ENCODE measurements at regions not wholly inside any gene's neighbourhood (a gene's known extent, or its start where the extent isn't known, plus 50 kb on each side); places are given as distances from the start of the nearest gene placed in this dataset.

GRCh38 chr11:70854201-70854600 lies 398.2 kb downstream of the SHANK2 start:
- no peak for TF ChIP-seq CTCF (IDR thresholded peaks at IDR 0.05; ENCODE audit: low read depth, low read length)
- Histone ChIP-seq H3K27me3 (no peaks in the 10 kb centered on the region), H3K9me3 (no peaks in the 10 kb centered on the region; the same call in 1 of the 2 replicates), H3K4me3 (ENCODE audit: low read depth, low read length) (no peak overlapping the region), H3K36me3 (no peaks in the 10 kb centered on the region), H3K4me1 (peaks cover 15% of the 10 kb centered on the region)
- DNase-seq, result no peak

GRCh38 chr11:70854901-70855556 lies 397.3 kb downstream of the SHANK2 start:
- H3K27me3 ChIP-seq, result no peaks in the 10 kb centered on the region; the same call in 1 of the 2 replicates
- no peaks in the 10 kb centered on the region for H3K36me3 ChIP-seq
- TF ChIP-seq CTCF (IDR thresholded peaks at IDR 0.05; ENCODE audit: low read depth, low read length), result no peak
- H3K4me1 ChIP-seq, result peaks cover 15% of the 10 kb centered on the region
- H3K4me3 ChIP-seq (ENCODE audit: low read depth, low read length), result no peak overlapping the region
- peak; percentile 80 for DNase-seq
- H3K9me3 ChIP-seq, result no peaks in the 10 kb centered on the region; the same call in 1 of the 2 replicates

DNA sequence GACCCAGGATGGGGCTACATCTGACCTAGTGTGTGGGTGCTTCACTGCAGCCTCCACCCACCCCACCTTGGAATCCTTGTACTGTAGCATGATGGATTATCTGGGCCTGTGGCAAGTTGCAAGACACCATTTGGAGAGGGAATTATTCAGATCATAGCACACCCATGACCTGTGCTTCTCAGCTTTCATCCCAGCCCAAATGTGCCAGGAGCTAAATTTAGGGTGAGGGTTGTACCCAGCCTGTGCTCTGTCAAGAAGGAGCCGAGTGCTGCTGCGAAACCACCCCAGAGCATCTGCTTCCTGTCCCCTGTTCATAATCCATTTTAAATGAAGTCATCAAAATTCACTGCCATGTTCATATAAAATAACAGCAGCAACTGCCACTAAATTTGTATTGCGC lies 394.5 kb downstream of the SHANK2 start:
- TF ChIP-seq CTCF (IDR thresholded peaks at IDR 0.05; ENCODE audit: low read depth, low read length), result no peak
- H3K4me1 ChIP-seq, result peaks cover 15% of the 10 kb centered on the region

DNA sequence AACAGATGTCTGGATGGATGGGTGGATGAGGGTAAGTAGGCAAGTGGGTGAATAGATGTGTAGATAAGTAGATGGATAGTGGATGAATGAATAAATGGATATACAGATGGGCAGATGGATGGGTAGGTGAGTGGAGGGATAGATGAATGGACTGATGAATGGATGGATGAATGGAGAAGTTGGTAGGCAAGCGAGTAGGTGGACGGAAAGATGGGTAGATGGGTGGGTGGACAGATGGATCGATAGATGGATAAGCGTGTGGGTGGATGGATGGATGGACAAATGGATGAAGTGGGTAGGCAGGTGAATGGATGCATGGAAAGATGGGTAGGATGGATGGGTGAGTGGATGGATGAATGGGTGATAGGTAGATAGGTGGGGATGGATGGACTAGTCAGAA lies 393.2 kb downstream of the SHANK2 start:
- no peaks in the 10 kb centered on the region; the same call in 1 of the 2 replicates for H3K9me3 ChIP-seq
- peaks cover 11% of the 10 kb centered on the region for H3K4me1 ChIP-seq
- H3K36me3 ChIP-seq, result no peaks in the 10 kb centered on the region
- H3K27me3 ChIP-seq, result no peaks in the 10 kb centered on the region; the same call in 1 of the 2 replicates
- no peak overlapping the region for H3K4me3 ChIP-seq (ENCODE audit: low read depth, low read length)
- no peak for TF ChIP-seq CTCF (IDR thresholded peaks at IDR 0.05; ENCODE audit: low read depth, low read length)
- no peak for DNase-seq

More for the DNA sequence above, 394.5 kb downstream of the SHANK2 start:
- Histone ChIP-seq H3K36me3 (no peaks in the 10 kb centered on the region), H3K4me3 (ENCODE audit: low read depth, low read length) (no peak overlapping the region), H3K9me3 (no peaks in the 10 kb centered on the region; the same call in 1 of the 2 replicates), H3K27me3 (no peaks in the 10 kb centered on the region; the same call in 1 of the 2 replicates)
- no peak for DNase-seq

DNA sequence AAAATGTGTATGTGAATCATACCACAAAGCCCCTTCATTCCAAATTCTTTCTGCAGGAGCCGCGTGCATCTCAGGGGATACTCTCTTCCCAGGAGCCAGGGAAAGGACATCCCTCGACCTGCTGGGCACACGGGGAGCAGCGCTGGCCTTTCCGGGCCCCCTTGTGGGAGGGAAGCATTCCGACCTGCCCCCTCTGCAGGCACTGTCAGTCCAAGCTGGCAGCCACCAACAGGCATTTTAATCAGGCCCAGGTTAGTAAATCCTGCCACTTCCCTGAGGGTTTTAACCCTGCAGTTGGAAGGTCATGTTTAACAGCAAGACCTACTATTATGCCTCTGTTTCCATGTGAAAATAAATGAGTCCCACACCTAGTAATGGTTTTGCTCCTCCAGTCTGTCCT lies 391.5 kb downstream of the SHANK2 start:
- no peaks in the 10 kb centered on the region for H3K4me1 ChIP-seq
- DNase-seq, result no peak
- no peak overlapping the region for H3K4me3 ChIP-seq (ENCODE audit: low read depth, low read length)
- H3K9me3 ChIP-seq, result no peaks in the 10 kb centered on the region; the same call in 1 of the 2 replicates
- no peaks in the 10 kb centered on the region; the same call in 1 of the 2 replicates for H3K27me3 ChIP-seq
- no peaks in the 10 kb centered on the region for H3K36me3 ChIP-seq
- TF ChIP-seq CTCF (IDR thresholded peaks at IDR 0.05; ENCODE audit: low read depth, low read length), result no peak

DNA sequence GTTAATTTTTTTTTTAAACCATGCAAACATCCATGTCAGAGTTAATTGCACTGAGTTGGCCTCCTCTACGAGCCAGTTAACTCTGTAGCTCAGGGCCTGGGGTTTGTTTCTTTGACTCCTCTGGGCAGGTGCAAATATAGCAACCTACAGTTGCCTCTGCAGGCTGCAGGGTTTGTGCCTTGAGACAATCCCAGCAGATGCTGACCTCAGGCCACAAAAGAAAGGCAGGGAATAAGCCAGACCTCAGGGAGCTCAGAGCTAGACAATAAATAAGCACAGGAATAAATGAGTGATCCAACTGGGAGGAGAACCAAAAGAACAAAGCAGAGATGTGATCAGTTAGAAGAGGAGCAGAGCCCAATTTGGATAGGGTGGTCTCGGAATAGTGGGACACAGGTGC lies 390.8 kb downstream of the SHANK2 start:
- Histone ChIP-seq H3K27me3 (no peaks in the 10 kb centered on the region; the same call in 1 of the 2 replicates), H3K4me3 (ENCODE audit: low read depth, low read length) (no peak overlapping the region), H3K9me3 (no peaks in the 10 kb centered on the region; the same call in 1 of the 2 replicates), H3K36me3 (no peaks in the 10 kb centered on the region), H3K4me1 (no peaks in the 10 kb centered on the region)
- no peak for TF ChIP-seq CTCF (IDR thresholded peaks at IDR 0.05; ENCODE audit: low read depth, low read length)
- DNase-seq, result no peak

Data from BE2C (cell line).